ENCODE measurements at regions not wholly inside any gene's neighbourhood (a gene's known extent, or its start where the extent isn't known, plus 50 kb on each side); places are given as distances from the start of the nearest gene placed in this dataset.
"Not testable (repeated sequence)": the region's sequence is repeated elsewhere in the genome, so short reads cannot be mapped to it uniquely, and the experiment has no call there.

DNA sequence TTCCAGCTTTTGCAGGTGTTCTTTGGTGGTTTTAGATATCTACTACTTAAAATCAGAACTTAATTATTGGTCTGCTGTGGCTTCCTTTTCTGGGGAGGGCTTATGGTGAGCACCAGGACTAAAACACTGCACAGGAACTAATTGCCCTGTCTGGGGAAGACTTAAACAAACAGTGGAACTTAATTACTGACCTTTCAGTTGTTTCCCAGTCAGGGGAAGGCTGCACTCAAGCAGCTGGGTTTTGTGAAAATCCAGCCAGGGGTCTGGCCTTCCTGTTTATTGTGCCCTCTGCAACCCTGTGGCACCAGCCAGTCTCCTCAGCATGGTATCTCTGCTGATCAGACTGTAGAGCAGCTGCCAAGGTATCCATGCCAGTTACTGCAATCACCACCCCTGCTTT, 398.2 kb downstream of the ADCYAP1 start:
- DNase-seq (ENCODE audit: low spot score) = no peak
- Histone ChIP-seq H3K36me3 (ENCODE audit: low read depth) (no peaks in the 10 kb centered on the region), H3K4me1 (ENCODE audit: insufficient read depth, poor library complexity, severe bottlenecking) (no peaks in the 10 kb centered on the region), H3K27ac (ENCODE audit: poor library complexity, severe bottlenecking) (no peak overlapping the region), H3K27me3 (ENCODE audit: insufficient read depth, poor library complexity, severe bottlenecking) (no peaks in the 10 kb centered on the region), H3K4me3 (ENCODE audit: severe bottlenecking) (no peak overlapping the region), H3K9me3 (ENCODE audit: severe bottlenecking) (no peaks in the 10 kb centered on the region)
- ATAC-seq (ENCODE audit: low read depth) = no peak
- TF ChIP-seq, protein P1, sequence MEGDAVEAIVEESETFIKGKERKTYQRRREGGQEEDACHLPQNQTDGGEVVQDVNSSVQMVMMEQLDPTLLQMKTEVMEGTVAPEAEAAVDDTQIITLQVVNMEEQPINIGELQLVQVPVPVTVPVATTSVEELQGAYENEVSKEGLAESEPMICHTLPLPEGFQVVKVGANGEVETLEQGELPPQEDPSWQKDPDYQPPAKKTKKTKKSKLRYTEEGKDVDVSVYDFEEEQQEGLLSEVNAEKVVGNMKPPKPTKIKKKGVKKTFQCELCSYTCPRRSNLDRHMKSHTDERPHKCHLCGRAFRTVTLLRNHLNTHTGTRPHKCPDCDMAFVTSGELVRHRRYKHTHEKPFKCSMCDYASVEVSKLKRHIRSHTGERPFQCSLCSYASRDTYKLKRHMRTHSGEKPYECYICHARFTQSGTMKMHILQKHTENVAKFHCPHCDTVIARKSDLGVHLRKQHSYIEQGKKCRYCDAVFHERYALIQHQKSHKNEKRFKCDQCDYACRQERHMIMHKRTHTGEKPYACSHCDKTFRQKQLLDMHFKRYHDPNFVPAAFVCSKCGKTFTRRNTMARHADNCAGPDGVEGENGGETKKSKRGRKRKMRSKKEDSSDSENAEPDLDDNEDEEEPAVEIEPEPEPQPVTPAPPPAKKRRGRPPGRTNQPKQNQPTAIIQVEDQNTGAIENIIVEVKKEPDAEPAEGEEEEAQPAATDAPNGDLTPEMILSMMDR (IDR thresholded peaks at IDR 0.05; ENCODE audit: poor library complexity, severe bottlenecking) = no peak

GRCh38 chr18:1304392-1304992, 399.8 kb downstream of the ADCYAP1 start:
- DNase-seq (ENCODE audit: low spot score) (no peak), ATAC-seq (ENCODE audit: low read depth) (no peak)
- H3K4me1 ChIP-seq (ENCODE audit: insufficient read depth, poor library complexity, severe bottlenecking) = no peaks in the 10 kb centered on the region
- no peaks in the 10 kb centered on the region for H3K27me3 ChIP-seq (ENCODE audit: insufficient read depth, poor library complexity, severe bottlenecking)
- no peak overlapping the region for H3K27ac ChIP-seq (ENCODE audit: poor library complexity, severe bottlenecking)
- no peaks in the 10 kb centered on the region for H3K36me3 ChIP-seq (ENCODE audit: low read depth)
- TF ChIP-seq, protein P1 (IDR thresholded peaks at IDR 0.05; ENCODE audit: poor library complexity, severe bottlenecking) = no peak
- H3K4me3 ChIP-seq (ENCODE audit: severe bottlenecking) = no peak overlapping the region
- H3K9me3 ChIP-seq (ENCODE audit: severe bottlenecking) = no peaks in the 10 kb centered on the region

- DNase-seq (ENCODE audit: low spot score) (no peak), ATAC-seq (ENCODE audit: low read depth) (no peak)
- Histone ChIP-seq H3K27ac (ENCODE audit: poor library complexity, severe bottlenecking) (no peak overlapping the region), H3K4me3 (ENCODE audit: severe bottlenecking) (no peak overlapping the region), H3K36me3 (ENCODE audit: low read depth) (no peaks in the 10 kb centered on the region), H3K9me3 (ENCODE audit: severe bottlenecking) (no peaks in the 10 kb centered on the region), H3K4me1 (ENCODE audit: insufficient read depth, poor library complexity, severe bottlenecking) (no peaks in the 10 kb centered on the region), H3K27me3 (ENCODE audit: insufficient read depth, poor library complexity, severe bottlenecking) (no peaks in the 10 kb centered on the region)
- TF ChIP-seq, protein P1 (IDR thresholded peaks at IDR 0.05; ENCODE audit: poor library complexity, severe bottlenecking) = no peak
These were observed 402.0 kb downstream of the ADCYAP1 start for GRCh38 chr18:1306641-1307040.

GRCh38 chr18:1308686-1309085, 404.0 kb downstream of the ADCYAP1 start:
- no peak overlapping the region for H3K27ac ChIP-seq (ENCODE audit: poor library complexity, severe bottlenecking)
- no peaks in the 10 kb centered on the region for H3K4me1 ChIP-seq (ENCODE audit: insufficient read depth, poor library complexity, severe bottlenecking)
- H3K9me3 ChIP-seq (ENCODE audit: severe bottlenecking) = no peaks in the 10 kb centered on the region
- no peak for DNase-seq (ENCODE audit: low spot score)
- H3K27me3 ChIP-seq (ENCODE audit: insufficient read depth, poor library complexity, severe bottlenecking) = no peaks in the 10 kb centered on the region
- ATAC-seq (ENCODE audit: low read depth) = no peak
- H3K4me3 ChIP-seq (ENCODE audit: severe bottlenecking) = no peak overlapping the region
- TF ChIP-seq, protein P1 (IDR thresholded peaks at IDR 0.05; ENCODE audit: poor library complexity, severe bottlenecking) = no peak
- no peaks in the 10 kb centered on the region for H3K36me3 ChIP-seq (ENCODE audit: low read depth)

DNA sequence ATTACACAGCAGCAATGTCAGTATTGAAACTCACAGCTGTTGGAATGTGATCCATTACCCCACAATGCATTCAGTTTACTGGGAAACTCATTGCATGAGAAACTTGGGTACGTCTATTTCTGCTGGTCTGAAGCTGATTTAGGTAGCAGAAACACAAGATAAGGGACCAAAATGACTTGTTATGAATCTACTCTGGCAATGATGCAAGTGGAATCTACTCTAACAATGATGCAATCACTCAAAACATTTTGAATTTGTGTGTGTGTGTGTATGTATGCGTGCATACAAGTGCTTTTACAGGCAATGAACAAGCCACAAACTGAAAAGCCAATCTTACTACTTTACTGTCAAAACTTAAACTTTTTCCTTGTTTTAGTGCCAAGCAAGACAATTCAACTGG, 406.7 kb downstream of the ADCYAP1 start:
- Histone ChIP-seq H3K27ac (ENCODE audit: poor library complexity, severe bottlenecking) (no peak overlapping the region), H3K36me3 (ENCODE audit: low read depth) (no peaks in the 10 kb centered on the region), H3K27me3 (ENCODE audit: insufficient read depth, poor library complexity, severe bottlenecking) (no peaks in the 10 kb centered on the region), H3K9me3 (ENCODE audit: severe bottlenecking) (no peaks in the 10 kb centered on the region), H3K4me1 (ENCODE audit: insufficient read depth, poor library complexity, severe bottlenecking) (no peaks in the 10 kb centered on the region), H3K4me3 (ENCODE audit: severe bottlenecking) (no peak overlapping the region)
- ATAC-seq (ENCODE audit: low read depth) (no peak), DNase-seq (ENCODE audit: low spot score) (no peak)
- TF ChIP-seq, protein P1 (IDR thresholded peaks at IDR 0.05; ENCODE audit: poor library complexity, severe bottlenecking) = no peak

DNA sequence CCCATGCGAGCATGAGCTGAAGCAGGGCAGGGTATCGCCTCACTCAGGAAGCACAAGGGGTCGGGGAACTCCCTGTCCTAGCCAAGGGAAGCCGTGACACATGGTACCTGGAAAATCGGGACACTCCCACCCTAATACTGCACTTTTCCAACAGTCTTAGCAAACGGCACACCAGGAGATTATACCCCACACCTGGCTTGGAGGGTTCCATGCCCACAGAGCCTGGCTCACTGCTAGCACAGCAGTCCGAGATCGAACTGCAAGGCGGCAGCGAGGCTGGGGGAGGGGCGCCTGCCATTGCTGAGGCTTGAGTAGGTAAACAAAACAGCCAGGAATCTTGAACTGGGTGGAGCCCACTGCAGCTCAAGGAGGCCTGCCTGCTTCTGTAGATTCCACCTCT, 430.7 kb downstream of the ADCYAP1 start:
- H3K4me1 ChIP-seq (ENCODE audit: insufficient read depth, poor library complexity, severe bottlenecking); H3K4me3 ChIP-seq (ENCODE audit: severe bottlenecking); ATAC-seq (ENCODE audit: low read depth); H3K27ac ChIP-seq (ENCODE audit: poor library complexity, severe bottlenecking); DNase-seq (ENCODE audit: low spot score); H3K27me3 ChIP-seq (ENCODE audit: insufficient read depth, poor library complexity, severe bottlenecking); H3K9me3 ChIP-seq (ENCODE audit: severe bottlenecking); H3K36me3 ChIP-seq (ENCODE audit: low read depth): not testable (repeated sequence)
